NB4 (cell line): ENCODE measurements at regions not wholly inside any gene's neighbourhood (a gene's known extent, or its start where the extent isn't known, plus 50 kb on each side); places are given as distances from the start of the nearest gene placed in this dataset.

Source experiments
- POLR2A ChIP-seq: IDR thresholded peaks from 2 replicates; pipeline ENCODE4 v1.6.1; 2011; ENCODE audit warnings: mild to moderate bottlenecking; ENCODE audit not compliant: insufficient read length; ENCODE audit errors: extremely low read depth
- TF ChIP-seq, protein P1 (sequence below): IDR thresholded peaks from one replicate; pipeline ENCODE4 v1.5.1; 2012; ENCODE audit warnings: low read depth, low read length

DNA sequence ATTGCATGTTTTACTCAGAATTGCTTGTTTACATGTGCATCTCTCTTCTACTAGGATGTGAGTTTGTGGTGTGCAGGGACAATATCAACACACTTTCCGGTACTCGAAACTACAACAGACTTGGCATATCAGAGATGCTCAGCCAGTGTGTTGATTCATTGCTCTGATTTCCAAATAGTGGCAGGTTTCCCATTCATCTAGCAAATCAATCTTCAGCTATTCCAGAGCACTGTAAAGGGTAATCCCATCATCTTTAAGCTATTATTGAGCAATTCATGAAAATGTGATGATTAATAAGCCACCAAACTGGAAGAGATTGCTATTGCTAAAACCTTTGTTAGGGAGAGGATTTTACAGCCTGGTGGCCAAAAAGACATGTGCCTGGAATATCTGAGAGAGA lies 574.2 kb upstream of the CPEB2 start:
- TF ChIP-seq POLR2A, result no peak
- TF ChIP-seq, protein P1, sequence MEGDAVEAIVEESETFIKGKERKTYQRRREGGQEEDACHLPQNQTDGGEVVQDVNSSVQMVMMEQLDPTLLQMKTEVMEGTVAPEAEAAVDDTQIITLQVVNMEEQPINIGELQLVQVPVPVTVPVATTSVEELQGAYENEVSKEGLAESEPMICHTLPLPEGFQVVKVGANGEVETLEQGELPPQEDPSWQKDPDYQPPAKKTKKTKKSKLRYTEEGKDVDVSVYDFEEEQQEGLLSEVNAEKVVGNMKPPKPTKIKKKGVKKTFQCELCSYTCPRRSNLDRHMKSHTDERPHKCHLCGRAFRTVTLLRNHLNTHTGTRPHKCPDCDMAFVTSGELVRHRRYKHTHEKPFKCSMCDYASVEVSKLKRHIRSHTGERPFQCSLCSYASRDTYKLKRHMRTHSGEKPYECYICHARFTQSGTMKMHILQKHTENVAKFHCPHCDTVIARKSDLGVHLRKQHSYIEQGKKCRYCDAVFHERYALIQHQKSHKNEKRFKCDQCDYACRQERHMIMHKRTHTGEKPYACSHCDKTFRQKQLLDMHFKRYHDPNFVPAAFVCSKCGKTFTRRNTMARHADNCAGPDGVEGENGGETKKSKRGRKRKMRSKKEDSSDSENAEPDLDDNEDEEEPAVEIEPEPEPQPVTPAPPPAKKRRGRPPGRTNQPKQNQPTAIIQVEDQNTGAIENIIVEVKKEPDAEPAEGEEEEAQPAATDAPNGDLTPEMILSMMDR, result no peak
